Muscle layer of colon (tissue), 2 donors: ENCODE measurements at regions not wholly inside any gene's neighbourhood (a gene's known extent, or its start where the extent isn't known, plus 50 kb on each side); places are given as distances from the start of the nearest gene placed in this dataset.
"Not testable (repeated sequence)": the region's sequence is repeated elsewhere in the genome, so short reads cannot be mapped to it uniquely, and the experiment has no call there.

ENCODE experiments used
- H3K27ac ChIP-seq: one replicate; pipeline ENCODE4 v1.7.0; 2013; ENCODE audit warnings: low read depth, mild to moderate bottlenecking, low read length, moderate library complexity
- H3K27me3 ChIP-seq, 2 donors: one replicate each; pipeline ENCODE4 v1.7.0; 2013; ENCODE audit warnings: low read length in 2 of 2, mild to moderate bottlenecking in 2 of 2; ENCODE audit not compliant: insufficient read depth in 2 of 2, control insufficient read depth in 1 of 2
- H3K36me3 ChIP-seq: one replicate; pipeline ENCODE4 v1.7.0; 2013; ENCODE audit warnings: mild to moderate bottlenecking, low read length; ENCODE audit not compliant: insufficient read depth
- H3K4me1 ChIP-seq: one replicate; pipeline ENCODE4 v1.7.0; 2013; ENCODE audit warnings: mild to moderate bottlenecking, low read length; ENCODE audit not compliant: insufficient read depth
- H3K4me3 ChIP-seq, 2 donors: one replicate each; pipeline ENCODE4 v1.7.0; 2013; ENCODE audit warnings: low read length in 2 of 2, low read depth in 1 of 2, mild to moderate bottlenecking in 1 of 2, moderate library complexity in 1 of 2
- H3K9ac ChIP-seq: one replicate; pipeline ENCODE4 v1.7.0; 2013; ENCODE audit warnings: low read length
- H3K9me3 ChIP-seq: one replicate; pipeline ENCODE4 v1.7.0; 2013; ENCODE audit warnings: mild to moderate bottlenecking, low read length
- donor health status: abdominal sarcoma.
- donor health status: Adenocarcinoma of cecum.

DNA sequence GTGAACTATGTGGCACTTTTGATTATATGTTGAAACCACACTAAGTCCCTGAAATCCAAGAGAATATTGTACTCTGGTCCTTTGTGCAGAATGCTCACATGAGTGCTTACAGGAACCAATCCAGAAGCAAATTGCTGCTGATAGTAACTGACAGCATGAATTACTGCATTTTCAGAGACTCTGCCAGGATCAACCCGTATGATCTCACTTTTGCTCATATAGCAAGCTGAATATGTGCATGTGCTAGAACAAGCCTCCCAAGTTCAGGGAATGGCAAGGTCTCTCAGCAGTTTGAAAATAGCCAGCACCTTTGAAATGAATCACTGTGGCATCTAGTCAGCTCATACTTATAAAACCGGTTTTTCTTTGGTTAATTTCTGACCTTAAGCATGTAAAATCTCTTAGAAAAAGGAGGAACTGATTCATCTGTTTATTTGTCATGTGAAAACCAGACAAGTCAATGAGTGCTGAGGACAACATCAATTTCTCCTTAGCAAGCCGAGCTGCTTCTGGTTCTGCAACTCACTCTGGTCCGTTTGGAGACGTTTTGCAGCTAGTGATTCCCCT, 215.7 kb upstream of the ELL2 start:
- Histone ChIP-seq H3K4me3 (no peak overlapping the region), H3K27ac (no peak overlapping the region), H3K4me1 (no peaks in the 10 kb centered on the region), H3K27me3 (no peaks in the 10 kb centered on the region), H3K36me3 (no peaks in the 10 kb centered on the region), H3K9ac (no peak overlapping the region), H3K9me3 (no peaks in the 10 kb centered on the region)

DNA sequence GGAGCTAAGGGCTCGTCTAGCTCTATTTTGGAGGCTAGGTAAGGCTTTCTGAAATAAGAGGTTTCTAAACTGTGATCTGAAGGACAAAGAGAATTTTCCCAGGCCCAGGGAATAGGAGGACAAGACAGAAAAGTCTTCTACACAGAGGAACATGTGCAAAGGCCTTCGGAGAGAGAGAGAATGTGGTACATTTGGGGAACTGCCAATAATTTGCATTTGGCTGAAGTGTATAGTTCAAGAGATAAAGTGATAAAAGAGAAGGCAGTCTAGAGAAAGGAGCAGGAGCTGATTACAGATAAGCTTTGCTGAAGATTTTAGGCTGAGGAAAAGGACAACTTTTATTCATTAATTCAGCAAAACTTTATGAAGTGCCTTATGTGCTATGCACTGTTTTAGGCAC, 214.4 kb upstream of the ELL2 start:
- no peak overlapping the region for H3K27ac ChIP-seq
- H3K27me3 ChIP-seq = no peaks in the 10 kb centered on the region
- H3K9me3 ChIP-seq = no peaks in the 10 kb centered on the region
- H3K36me3 ChIP-seq = no peaks in the 10 kb centered on the region
- no peak overlapping the region for H3K4me3 ChIP-seq
- H3K4me1 ChIP-seq = no peaks in the 10 kb centered on the region
- H3K9ac ChIP-seq = no peak overlapping the region

DNA sequence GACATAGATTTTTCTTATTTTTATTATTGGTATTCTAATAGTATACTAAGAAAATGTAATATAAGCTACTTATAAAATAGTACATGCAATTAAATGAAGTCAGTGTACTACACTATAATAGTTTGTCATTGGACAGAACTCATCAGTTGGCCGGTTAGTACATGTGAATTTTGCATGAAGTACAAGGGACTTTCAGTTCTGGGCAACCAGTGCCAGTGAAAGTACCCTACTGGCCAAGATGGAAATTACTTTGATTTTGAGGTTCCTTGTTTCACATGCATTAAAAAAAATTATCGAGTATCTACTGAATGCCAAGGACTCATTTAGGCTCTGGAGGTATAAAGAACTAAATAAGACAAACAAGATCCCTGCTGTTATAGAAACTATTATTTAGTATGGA, 213.4 kb upstream of the ELL2 start:
- Histone ChIP-seq H3K4me1 (no peaks in the 10 kb centered on the region), H3K27ac (no peak overlapping the region), H3K4me3 (no peak overlapping the region), H3K9me3 (no peaks in the 10 kb centered on the region), H3K36me3 (no peaks in the 10 kb centered on the region), H3K9ac (no peak overlapping the region), H3K27me3 (no peaks in the 10 kb centered on the region)

DNA sequence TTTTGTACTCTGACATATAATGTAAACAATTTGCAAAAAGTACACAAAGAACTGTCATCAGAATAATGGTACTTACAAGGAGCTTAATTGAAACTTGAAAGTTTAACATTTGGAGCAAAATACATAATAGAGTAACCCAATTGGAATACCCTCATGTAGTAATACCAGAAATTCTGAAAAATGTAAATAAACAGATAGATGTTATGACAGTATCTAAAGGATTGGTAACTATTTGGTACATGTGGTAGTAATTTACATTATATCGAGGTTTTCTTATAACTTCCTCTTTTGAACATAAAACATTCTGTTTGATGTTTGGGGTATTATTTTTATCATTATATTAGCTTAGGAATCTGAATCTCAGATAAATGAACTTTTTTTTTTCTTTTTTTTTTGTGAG, 211.7 kb upstream of the ELL2 start:
- H3K9ac ChIP-seq = no peak overlapping the region
- H3K27me3 ChIP-seq = no peaks in the 10 kb centered on the region
- H3K4me1 ChIP-seq = no peaks in the 10 kb centered on the region
- no peak overlapping the region for H3K27ac ChIP-seq
- no peak overlapping the region for H3K4me3 ChIP-seq
- H3K36me3 ChIP-seq = no peaks in the 10 kb centered on the region
- H3K9me3 ChIP-seq = no peaks in the 10 kb centered on the region

DNA sequence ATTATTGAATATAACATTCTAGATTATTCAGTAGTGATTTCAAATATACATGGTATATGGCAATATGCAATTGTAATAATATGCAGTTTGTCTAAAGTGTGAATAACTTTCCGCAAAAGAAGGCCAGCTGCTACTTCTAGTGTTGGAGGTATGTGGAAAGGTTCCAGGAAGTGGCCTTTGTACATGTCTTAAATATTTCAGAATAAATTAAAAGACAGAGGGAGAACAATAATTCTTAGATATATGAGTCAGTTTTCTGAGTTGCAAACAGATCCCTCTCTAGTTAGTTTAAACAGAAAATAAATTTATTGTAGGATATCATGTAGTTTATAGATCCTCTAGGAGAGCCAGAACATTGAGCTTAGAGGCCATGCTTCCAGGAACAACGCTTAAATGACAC, 210.8 kb upstream of the ELL2 start:
- Histone ChIP-seq H3K4me3 (no peak overlapping the region), H3K9ac (no peak overlapping the region), H3K27me3 (no peaks in the 10 kb centered on the region)

DNA sequence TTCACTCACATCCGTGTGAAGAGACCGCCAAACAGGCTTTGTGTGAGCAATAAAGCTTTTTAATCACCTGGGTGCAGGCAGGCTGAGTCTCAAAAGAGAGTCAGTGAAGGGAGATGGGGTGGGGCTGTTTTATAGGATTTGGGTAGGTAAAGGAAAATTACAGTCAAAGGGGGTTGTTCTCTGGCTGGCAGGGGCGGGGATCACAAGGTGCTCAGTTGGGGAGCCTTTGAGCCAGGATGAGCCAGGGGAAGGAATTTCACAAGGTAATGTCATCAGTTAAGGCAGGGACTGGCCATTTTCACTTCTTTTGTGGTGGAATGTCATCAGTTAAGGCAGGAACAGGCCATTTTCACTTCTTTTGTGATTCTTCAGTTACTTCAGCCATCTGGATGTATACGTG, 210.3 kb upstream of the ELL2 start:
- H3K27ac ChIP-seq, H3K4me1 ChIP-seq, H3K4me3 ChIP-seq, H3K27me3 ChIP-seq, H3K36me3 ChIP-seq, H3K9ac ChIP-seq, H3K9me3 ChIP-seq: not testable (repeated sequence)

More for the DNA sequence above, 210.8 kb upstream of the ELL2 start:
- H3K27ac ChIP-seq = no peak overlapping the region
- H3K9me3 ChIP-seq = no peaks in the 10 kb centered on the region
- no peaks in the 10 kb centered on the region for H3K36me3 ChIP-seq
- no peaks in the 10 kb centered on the region for H3K4me1 ChIP-seq

DNA sequence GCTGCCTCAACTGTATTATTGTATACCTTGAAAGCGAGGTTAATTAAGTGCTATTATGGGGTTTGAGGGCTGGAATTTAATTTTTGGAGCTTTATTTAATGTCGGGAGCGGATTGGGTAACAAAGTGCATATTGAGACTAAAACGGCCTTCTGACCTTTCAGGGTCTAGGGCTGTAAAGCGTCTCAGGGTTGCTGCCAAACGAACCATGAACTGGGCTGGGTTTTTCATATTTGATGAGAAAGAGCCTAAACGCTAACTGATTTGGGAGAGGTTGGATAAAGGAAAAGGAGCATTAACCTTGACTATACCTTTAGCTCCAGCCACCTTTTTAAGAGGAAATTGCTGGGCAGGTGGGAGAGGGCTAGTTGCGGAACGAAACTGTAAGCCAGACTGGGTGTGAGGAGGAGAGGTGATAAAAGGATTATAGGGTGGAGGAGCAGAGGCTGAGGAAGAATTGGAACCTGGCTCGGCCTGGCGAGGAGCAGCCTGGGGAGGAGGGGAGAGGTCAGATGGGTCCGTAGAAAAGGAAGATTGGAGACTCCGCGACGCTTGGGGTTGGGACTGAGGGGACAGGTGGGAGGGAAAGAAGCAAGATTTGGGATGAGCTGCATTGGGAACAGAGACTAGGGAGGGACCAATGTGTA, 209.0 kb upstream of the ELL2 start:
- not testable (repeated sequence) for H3K27ac ChIP-seq, H3K36me3 ChIP-seq, H3K9me3 ChIP-seq, H3K4me1 ChIP-seq, H3K4me3 ChIP-seq, H3K9ac ChIP-seq, H3K27me3 ChIP-seq

DNA sequence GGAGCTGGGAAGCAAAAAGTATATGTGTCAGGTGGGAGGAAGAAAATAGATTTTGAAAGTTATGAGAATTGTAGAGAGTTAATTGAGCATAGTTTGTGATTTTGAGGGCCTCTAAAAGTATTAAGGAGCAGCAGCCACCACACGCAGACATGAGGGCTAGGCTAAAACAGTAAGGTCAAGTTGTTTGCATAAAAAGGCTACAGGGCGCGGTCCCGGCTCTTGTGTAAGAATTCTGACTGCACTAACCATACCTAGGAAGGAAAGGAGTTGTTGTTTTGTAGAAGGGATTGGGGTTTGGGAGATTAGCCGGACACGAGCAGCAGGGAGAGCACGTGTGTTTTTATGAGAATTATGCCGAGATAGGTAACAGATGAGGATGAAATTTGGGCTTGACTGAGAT, 207.2 kb upstream of the ELL2 start:
- not testable (repeated sequence) for H3K27me3 ChIP-seq, H3K9ac ChIP-seq, H3K9me3 ChIP-seq, H3K27ac ChIP-seq, H3K36me3 ChIP-seq, H3K4me1 ChIP-seq, H3K4me3 ChIP-seq

DNA sequence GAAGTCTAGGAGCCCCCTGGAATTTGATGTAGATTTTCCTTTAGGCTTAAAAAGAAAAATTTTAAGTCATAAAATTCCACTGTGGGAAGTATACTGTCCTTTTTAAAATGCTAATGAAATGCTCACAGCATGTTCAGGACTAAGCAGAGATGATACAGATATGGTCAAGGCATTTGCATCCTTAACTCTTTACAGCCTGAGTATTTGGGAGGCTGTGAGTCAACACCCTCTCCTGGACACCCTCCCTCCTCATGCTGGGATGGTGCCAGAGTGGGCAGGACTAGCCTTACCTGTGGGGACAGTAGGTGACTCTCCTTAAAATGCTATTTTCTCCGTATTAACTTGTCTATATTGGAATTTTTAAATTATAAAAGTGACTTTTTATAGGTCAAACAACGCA, 197.4 kb upstream of the ELL2 start:
- no peaks in the 10 kb centered on the region for H3K36me3 ChIP-seq
- H3K4me3 ChIP-seq = no peak overlapping the region
- H3K4me1 ChIP-seq = no peaks in the 10 kb centered on the region
- H3K27ac ChIP-seq = no peak overlapping the region
- H3K27me3 ChIP-seq = no peaks in the 10 kb centered on the region
- H3K9me3 ChIP-seq = no peaks in the 10 kb centered on the region
- no peak overlapping the region for H3K9ac ChIP-seq

DNA sequence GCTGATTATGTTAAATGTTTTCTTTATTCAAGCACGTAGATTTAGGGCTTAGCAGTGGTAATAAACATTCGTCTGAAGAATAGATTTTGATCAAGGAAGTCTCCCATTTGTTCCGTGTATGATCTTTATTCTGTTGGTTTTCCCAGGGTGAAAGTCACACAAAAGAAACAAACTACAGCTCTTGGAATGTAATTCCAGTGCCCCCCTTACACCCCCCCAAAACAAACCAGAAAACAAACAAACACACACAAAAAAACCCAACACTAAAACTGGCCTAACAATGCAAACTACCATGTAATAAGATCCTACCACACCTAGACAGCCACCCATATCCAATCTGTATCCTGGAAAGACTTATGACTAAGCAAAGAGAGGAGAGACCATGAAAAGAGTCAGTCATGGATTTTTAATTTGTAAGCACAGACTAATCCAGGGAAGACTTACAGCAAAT, 196.2 kb upstream of the ELL2 start:
- no peaks in the 10 kb centered on the region for H3K4me1 ChIP-seq
- no peaks in the 10 kb centered on the region for H3K27me3 ChIP-seq
- H3K9ac ChIP-seq = no peak overlapping the region
- H3K27ac ChIP-seq = no peak overlapping the region
- H3K36me3 ChIP-seq = no peaks in the 10 kb centered on the region
- no peaks in the 10 kb centered on the region for H3K9me3 ChIP-seq
- no peak overlapping the region for H3K4me3 ChIP-seq

DNA sequence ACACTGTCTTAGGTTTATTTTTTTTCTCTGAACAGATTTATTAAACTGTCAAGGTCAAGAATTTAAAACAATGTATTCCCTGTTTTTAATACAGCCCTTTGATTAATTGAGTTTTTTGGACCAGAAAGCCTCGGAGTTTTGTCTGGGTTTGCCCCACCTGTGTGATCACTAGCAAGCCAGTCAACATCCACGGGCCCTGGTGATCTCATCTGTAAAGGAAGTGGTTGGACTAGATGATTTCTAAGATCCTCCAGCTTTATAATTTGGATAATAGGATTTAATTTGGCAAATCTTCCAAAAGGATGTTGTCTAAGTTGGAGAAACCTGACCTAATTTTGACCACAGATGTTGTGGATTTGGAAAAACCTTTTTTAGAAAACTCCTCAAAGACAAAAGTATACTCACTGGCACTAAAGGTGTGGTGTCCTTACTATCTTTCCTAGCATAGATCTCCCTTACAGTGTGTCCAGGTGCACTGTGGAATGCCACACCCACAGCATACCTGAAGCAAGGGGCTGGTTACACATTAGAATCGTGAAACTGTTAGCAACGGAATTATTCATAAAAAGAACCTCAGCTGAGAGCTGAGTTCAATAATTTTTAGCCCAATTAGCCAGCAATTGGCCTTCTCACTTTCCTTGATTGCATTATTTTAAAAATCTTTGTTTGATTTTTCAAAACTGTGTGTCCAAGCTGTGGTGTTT, 195.6 kb upstream of the ELL2 start:
- Histone ChIP-seq H3K36me3 (no peaks in the 10 kb centered on the region), H3K27me3 (no peaks in the 10 kb centered on the region), H3K9me3 (no peaks in the 10 kb centered on the region), H3K27ac (no peak overlapping the region), H3K4me1 (no peaks in the 10 kb centered on the region), H3K4me3 (no peak overlapping the region), H3K9ac (no peak overlapping the region)

DNA sequence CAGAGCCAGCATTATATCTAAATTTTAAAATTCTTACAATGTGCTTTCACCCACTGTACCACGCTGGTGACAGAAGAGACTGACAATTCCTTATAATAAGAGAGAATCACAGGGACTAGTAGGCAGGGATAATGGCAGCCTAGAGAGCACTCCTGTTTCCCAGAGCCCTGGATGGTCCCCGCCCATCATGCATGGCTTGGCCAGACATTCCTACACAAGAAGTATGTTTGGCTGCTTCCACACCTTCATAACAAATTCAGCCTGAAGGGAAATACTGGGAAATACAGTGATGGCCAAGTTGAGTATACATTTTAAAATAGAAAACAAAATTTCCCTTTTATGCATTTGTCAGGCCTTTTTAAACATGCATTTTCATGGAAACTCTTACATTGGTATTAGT, 193.5 kb upstream of the ELL2 start:
- Histone ChIP-seq H3K9ac (no peak overlapping the region), H3K27ac (no peak overlapping the region), H3K9me3 (no peaks in the 10 kb centered on the region), H3K36me3 (no peaks in the 10 kb centered on the region), H3K4me1 (no peaks in the 10 kb centered on the region), H3K27me3 (no peaks in the 10 kb centered on the region), H3K4me3 (no peak overlapping the region)
